ENCODE measurements at regions not wholly inside any gene's neighbourhood (a gene's known extent, or its start where the extent isn't known, plus 50 kb on each side); places are given as distances from the start of the nearest gene placed in this dataset.

DNA sequence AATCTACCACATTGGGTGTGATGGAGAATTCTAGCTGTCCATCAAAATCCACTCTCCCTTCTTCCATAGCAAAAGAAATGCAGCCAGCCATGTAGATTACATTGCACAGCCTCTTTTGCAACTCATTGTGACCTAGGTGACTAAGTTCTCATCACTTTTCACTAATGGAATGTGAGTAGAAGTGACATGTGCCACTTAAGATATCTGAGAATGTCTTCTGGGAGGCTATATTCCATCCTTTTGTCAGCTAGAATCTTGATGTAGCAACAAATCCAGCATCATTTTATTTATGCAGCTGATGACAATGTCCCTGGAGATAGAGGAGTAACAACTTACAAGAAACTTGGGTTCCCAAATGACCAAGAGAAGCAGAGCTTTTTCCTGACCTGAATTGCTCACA, 61.5 kb upstream of the API5 start:
- TF ChIP-seq, protein P1, sequence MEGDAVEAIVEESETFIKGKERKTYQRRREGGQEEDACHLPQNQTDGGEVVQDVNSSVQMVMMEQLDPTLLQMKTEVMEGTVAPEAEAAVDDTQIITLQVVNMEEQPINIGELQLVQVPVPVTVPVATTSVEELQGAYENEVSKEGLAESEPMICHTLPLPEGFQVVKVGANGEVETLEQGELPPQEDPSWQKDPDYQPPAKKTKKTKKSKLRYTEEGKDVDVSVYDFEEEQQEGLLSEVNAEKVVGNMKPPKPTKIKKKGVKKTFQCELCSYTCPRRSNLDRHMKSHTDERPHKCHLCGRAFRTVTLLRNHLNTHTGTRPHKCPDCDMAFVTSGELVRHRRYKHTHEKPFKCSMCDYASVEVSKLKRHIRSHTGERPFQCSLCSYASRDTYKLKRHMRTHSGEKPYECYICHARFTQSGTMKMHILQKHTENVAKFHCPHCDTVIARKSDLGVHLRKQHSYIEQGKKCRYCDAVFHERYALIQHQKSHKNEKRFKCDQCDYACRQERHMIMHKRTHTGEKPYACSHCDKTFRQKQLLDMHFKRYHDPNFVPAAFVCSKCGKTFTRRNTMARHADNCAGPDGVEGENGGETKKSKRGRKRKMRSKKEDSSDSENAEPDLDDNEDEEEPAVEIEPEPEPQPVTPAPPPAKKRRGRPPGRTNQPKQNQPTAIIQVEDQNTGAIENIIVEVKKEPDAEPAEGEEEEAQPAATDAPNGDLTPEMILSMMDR (IDR thresholded peaks at IDR 0.05) = no peak
- no peak for TF ChIP-seq POLR2AphosphoS5 (IDR thresholded peaks at IDR 0.05)
